ENCODE measurements at regions not wholly inside any gene's neighbourhood (a gene's known extent, or its start where the extent isn't known, plus 50 kb on each side); places are given as distances from the start of the nearest gene placed in this dataset.

- TF ChIP-seq TEAD4 (IDR thresholded peaks at IDR 0.05; ENCODE audit: low read depth, low read length) (no peak), HDAC2 (IDR thresholded peaks at IDR 0.05; ENCODE audit: borderline replicate concordance in 1 of 2, low read depth in 2 of 2, low read length in 2 of 2) (no peak), CTCF (IDR thresholded peaks at IDR 0.05; ENCODE audit: control extremely low read depth in 1 of 3, insufficient read depth in 1 of 3, low read depth in 1 of 3, low read length in 3 of 3) (no peak), RAD21 (IDR thresholded peaks at IDR 0.05 in 1 of 2, conservative IDR thresholded peaks at IDR 0.05 in 1 of 2; ENCODE audit: low read depth in 2 of 2, low read length in 2 of 2) (no peak), CEBPB (IDR thresholded peaks at IDR 0.05; ENCODE audit: low read depth, low read length) (no peak), EZH2 (IDR thresholded peaks at IDR 0.05; ENCODE audit: low read depth, low read length, severe bottlenecking) (no peak), SIRT6 (IDR thresholded peaks at IDR 0.05; ENCODE audit: low read length) (no peak), SRF (IDR thresholded peaks at IDR 0.05; ENCODE audit: low read depth, low read length) (no peak), POLR2A (IDR thresholded peaks at IDR 0.05; ENCODE audit: control extremely low read depth in 1 of 2, low read depth in 2 of 2, low read length in 2 of 2) (no peak), RXRA (IDR thresholded peaks at IDR 0.05; ENCODE audit: insufficient read depth, low read depth, low read length) (no peak), SIX5 (IDR thresholded peaks at IDR 0.05; ENCODE audit: low read depth, low read length) (no peak), JUN (IDR thresholded peaks at IDR 0.05; ENCODE audit: low read depth, low read length) (no peak), USF2 (IDR thresholded peaks at IDR 0.05; ENCODE audit: low read length) (no peak)
These were observed 184.3 kb upstream of the DGKB start for GRCh38 chr7:15086862-15087261.
